NCI-H2107 treated with DMSO at 0.1 percent for 48 hours (cell line): ENCODE measurements at regions not wholly inside any gene's neighbourhood (a gene's known extent, or its start where the extent isn't known, plus 50 kb on each side); places are given as distances from the start of the nearest gene placed in this dataset.
"Not testable (repeated sequence)": the region's sequence is repeated elsewhere in the genome, so short reads cannot be mapped to it uniquely, and the experiment has no call there.

Experiments
- DNase-seq: peaks from one replicate; lab custom pipeline; 2025; ENCODE audit not compliant: unreplicated experiment; lab: John Stamatoyannopoulos, UW

DNA sequence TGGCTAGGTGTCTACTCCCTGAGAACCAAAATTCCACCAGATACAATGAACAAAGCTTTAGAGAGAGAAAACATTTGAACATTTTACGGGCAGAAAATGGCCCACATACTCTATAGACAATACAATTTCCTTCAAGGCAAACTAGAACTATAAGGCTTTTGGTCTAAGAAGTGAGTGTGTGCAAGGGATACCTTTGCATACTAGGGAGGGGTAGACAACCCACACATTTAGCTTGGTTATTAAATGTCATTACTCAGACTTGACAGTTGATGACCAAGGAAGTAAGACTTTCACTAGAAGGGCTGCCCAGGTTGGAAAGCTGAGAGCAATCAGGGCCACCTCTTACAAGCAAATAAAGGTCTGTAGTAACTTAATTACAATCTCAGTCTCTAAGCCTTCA is 64.0 kb upstream of the PLEKHM1 start:
- DNase-seq = not testable (repeated sequence)

DNA sequence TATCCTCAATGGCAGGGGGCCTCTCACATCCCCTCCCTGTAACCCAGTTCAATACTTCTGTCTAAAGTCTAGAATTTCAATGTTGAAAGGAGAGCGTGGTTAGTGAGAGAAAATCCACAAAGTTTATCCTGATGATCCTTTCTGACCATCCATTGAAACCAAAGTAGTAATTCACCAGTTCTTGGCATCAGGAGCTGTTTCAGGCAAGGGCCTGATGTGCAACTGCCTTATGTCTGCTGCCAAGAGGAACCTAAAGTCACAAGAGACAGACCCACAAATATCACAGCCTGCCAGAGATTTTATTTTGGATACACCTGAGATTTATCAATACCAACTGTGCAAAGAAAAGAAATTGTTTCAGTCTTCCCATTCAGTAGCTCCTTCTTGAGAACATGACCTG is 68.3 kb upstream of the PLEKHM1 start:
- DNase-seq = not testable (repeated sequence)

DNA sequence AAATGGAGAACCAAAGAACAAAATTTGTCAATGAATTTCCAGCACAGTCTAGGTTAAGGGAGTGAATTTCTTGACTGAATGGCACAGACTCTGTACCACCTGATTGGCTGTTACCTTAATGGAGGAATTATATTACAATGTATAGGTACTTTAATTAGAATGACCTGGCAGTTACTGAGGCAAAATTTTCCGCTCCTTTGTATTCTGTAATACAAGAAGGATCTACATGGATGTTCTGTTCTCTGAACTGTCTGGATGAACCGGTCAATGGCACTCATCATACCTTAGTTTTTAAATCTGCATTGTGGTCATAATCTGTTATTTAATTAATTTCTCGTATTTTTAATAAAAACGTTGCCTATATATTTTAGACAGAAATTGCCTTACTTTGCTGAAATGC is 72.3 kb upstream of the PLEKHM1 start:
- DNase-seq = not testable (repeated sequence)

DNA sequence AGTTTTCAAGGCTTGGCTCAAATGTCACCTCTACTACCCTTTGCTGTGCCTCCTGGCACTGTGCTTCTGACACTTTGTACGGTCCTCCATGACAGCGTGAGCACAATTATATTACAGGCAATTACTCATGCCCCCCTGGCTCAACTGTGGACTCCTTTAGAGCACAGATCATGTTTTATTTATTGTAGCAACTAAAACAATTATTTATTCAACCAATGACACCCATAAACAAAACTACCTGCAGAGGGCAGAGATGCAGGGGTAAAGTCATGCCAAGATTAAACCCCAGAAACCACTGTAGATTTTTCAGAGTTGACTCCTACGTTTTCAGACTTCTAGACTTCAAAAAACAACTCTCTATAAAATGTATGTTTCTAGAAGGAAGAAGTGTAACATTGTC is 72.8 kb upstream of the PLEKHM1 start:
- not testable (repeated sequence) for DNase-seq

DNA sequence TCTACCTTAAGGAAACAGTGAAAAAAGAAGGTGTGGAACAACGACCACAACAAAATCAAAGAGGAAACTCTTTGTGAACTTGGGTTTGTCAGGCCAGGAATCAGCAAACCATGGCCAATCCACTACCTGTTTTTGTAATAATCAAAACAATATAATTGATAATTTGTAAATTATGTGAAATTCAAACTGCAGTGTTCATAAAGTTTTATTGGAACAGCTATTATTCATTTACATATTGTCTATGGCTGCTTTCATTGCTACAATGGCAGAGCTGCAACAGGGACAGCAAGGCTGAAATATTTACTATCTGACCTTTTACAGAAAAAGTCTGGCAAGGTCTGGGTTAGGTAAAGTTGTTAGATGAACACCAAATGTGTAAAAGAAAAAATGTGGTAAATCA is 77.8 kb upstream of the PLEKHM1 start:
- DNase-seq = not testable (repeated sequence)

DNA sequence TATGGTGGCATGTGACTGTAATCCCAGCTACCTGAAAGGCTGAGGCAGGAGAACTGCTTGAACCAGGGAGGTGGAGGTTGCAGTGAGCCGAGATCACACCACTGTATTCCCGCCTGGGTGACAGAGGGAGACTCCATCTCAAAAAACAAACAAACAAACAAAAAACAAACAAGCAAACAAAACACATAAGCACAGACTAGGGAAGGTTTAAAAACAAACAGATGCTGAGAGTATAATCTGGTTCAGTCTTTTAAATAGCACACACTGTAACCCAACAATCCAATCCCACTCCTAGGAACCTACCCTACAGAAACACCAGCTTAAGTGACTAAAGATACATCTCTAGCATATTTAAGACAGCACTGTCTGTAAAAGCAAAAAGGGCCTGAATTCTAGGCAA is 82.8 kb upstream of the PLEKHM1 start:
- not testable (repeated sequence) for DNase-seq

DNA sequence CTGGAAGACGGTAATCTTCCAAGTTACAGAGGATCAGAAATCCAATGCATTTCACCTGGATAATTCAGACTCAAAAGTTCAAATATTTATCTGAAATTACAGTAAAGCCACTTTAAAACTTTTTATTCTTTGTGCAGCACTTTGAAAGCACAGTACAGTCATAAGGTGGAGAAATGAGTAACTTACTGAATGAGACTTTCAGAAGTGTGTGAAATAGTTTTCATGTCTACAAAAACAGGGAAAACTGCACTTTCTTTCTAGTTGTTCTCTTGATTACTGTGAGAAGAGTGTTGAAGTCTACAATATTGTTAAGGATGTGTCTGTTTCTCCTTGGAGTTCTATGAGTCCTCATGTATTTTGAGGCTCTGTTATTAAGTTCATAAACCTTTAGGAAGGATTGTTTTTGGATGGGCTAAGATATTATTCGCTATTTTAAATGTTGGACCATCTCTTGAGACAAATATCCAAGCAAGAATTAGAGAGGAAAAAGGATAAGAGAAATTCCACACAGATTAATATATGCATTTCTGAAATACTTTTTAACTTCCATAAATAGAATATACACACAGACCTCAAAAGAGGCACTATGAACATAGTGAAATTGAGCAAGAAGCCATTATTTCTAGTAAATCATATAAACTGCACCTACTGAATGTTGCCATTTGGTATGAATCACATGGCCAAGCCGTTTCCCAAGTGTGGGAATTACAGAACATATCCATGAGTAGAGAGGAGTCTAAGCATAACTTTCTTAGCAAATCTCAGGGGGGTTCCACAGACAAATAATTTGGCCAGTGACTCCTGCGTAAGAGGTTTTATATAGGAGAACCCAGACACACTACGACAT is 83.6 kb upstream of the PLEKHM1 start:
- no peak for DNase-seq

DNA sequence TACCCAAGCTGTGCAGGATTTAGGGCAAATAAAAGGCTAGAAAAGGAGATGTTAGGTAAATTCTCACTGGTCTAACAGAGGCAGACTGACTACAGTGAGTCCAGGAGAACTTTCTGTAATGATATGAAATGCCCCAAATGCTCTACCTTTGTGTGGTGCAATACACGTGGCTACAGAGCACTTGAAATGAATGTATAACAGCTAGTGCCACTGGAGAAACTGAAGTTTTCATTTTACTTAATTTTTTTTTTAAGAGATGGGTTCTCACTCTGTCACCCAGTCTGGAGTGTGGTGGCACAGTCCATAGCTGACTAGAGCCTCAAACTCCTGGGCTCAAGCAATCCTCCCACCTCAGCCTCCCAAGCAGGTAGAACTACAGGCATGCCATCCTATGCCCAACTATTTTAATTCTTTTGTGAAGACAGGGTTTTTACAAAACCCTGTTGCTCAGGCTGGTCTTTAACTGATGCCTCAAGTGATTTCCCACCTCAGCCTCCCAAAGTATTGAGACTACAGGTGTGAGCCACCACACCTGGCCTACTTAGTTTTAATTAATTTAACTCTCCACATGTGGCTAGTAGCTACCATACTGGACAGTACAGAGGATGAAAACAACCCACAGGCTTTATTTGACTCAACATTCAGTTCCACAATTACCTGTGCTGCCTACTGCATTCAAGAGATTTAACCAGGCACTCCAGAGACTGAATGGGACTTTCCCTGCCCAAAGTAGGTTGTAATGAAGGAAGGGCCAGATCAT is 84.8 kb upstream of the PLEKHM1 start:
- DNase-seq = no peak

DNA sequence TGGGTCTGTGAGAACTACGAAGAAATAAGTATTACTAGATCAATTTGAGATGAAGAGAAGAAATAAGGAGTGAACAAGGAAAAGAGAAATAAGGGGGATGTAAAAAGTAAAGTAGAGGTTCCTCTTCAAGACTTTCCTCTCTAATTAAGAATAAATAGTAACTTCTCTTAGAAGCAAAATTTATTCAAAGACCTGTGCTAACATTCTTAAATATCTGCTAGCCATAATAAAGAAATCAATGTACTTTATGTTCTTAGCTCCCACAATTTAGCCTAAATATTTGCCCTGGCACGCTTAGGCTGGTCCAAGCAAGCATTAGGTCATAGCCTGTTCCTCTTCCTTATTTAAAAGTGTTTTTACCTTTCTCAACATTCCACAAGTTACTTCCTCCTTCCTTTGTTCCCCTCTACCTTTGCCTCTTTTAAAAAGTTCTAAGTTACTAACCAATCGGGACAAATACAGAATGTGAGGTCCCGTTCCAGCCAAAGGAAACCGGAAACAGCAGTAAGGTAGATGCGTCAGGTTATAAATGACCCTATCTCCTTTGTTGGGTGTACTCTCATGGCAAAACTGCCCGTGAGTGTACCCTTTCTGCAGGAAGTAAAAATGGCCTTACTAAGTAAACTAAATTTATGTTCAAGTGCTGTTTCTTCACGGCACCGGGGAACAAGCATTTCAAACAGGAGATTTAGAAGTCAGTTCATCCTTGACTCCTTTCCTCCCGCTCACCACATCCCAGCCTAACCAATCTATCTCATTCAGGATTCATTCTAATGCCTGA is 86.2 kb upstream of the PLEKHM1 start:
- DNase-seq = not testable (repeated sequence)

DNA sequence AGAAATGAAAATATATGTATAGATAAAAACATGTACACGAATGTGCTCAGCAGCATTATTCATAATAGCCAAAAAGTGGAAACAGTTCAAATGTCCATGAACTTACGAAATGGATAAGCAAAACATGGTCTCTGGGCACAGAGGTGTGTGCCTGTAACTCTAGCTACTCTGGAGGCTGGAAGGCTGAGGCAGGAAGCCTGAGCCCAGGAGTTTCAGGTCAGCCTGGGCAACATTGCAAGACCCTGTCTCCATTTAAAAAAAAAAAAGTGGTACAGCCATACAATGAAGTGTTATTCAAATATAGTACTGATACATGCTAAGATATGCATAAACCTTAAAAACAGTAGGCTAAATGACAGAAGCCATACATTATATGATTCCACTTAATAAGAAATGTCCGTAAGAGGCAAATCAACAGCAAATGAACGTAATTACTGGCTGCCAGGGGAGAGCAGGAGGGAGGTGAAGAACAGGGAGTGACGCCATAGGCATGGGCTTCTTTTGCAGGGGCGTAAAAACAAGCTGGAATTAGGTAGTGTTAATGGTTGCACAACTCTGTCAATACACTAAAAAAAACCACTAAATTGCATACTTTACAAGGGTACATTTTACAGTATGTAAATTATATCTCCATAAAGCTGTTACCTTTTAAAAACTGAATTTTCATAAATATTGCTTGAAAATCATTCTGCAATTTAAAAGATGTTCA is 87.2 kb upstream of the PLEKHM1 start:
- DNase-seq = no peak

DNA sequence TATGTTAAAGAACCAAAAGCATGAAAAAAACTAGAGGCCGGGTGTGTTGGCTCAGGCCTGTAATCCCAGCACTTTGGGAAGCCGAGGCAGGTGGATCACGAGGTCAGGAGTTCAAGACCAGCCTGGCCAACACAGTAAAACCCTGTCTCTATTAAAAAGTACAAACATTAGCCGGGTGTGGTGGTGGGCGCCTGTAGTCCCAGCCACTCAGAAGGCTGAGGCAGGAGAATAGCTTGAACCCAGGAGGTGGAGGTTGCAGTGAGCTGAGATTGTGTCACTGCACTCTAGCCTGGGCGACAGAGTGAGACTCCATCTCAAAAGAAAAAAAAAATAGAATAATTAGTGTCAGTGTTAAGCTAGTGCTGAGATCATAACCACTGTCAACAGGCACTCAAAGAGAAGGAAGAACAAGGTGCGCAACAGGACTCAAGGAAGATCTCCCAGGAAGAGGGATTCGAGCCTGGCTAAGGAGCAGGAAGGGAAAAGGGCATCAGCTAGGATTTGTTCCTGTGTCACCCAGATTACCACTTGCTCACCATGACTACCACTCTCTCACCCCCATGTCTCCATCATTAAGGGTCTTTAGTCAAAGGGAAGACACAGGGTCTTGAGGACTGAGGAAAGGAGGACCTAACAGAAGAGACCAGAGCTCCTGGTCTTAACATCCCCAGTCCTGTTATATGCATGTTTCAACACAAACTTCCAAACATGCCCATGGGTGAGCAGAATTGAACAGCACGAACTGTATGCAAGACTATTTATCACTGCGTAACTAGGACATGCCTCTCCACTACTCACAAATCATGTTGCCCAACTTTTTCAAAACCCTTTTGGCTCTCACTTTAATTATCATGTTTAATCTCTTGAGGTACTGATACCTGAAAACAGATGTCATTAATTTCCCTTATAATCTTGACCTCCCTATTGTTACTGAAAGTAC is 88.3 kb upstream of the PLEKHM1 start:
- DNase-seq = no peak

DNA sequence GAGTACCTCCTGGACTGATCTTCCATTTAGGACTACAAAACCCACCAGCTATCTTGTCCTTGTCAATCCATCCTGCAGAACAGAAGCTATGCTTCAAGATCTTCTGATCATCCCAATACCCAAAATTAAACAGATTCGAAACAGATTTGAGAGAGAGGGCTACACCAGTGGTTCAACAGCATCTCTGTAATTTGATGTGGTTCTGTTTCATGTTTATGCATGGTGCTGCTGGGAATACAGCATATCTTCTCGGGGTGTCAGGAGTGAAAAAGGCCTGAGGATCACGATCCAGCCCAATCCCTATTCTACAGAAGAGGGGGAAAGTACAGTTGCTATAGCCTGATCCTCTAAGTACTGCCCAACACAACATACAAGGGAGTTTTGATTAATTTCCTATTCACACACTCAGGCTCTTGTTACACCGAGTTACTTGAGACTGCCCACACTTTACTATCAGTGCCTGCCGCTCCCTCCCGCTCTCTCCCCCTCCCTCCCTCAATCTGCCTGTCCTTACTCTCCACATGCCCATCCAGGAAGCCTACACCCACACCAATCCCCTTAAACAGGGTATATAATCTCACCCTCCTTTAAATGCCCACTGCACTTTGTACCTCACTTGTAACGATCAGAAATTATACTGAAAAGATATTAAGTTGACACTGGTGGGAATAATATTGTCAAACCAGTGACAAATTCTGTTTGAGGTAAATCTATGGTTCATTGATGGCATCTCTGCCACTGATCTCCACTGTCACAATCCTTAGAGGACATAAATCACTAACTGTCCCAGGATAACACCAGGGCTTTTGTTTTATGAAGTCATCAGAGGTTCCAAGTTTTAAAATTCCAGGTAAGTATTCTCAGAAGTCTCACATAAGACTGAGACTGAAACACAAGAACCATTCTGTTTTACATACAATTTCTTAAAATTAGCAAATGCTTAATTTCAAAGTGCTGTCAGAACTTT is 89.3 kb upstream of the PLEKHM1 start:
- DNase-seq = no peak

DNA sequence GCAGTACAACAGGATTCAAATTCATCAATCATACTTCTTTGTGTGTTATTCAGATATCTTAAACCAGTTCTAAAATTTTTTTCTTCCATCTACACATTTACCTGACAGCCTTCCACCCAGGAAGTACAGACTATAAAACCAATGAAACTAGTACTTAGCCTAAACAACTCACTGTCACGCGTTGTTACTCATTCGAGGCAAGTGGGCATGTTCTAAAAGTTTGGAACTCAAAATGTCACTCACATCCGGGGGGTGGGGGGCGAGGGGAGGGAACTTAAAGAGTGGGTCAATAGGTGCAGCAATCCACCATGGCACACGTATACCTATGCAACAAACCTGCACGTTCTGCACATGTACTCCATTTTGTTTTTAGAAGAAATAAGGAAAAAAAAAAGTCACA is 90.4 kb upstream of the PLEKHM1 start:
- DNase-seq = no peak

DNA sequence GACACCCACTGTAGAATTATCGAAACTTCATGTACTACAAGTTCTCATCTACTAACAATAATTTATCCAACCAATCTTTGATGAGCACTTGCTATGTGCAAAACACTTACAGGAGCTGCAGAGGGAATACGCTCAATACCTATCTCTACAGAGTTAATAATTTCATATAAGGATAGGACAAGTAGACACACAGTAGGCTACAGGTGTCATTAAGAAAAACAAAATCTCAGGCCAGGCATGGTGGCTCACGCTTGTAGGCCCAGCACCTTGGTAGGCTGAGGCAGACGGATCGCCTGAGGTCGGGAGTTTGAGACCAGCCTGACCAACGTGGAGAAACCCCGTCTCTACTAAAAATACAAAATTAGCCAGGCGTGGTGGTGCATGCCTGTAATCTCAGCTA is 91.3 kb upstream of the PLEKHM1 start:
- DNase-seq = no peak

DNA sequence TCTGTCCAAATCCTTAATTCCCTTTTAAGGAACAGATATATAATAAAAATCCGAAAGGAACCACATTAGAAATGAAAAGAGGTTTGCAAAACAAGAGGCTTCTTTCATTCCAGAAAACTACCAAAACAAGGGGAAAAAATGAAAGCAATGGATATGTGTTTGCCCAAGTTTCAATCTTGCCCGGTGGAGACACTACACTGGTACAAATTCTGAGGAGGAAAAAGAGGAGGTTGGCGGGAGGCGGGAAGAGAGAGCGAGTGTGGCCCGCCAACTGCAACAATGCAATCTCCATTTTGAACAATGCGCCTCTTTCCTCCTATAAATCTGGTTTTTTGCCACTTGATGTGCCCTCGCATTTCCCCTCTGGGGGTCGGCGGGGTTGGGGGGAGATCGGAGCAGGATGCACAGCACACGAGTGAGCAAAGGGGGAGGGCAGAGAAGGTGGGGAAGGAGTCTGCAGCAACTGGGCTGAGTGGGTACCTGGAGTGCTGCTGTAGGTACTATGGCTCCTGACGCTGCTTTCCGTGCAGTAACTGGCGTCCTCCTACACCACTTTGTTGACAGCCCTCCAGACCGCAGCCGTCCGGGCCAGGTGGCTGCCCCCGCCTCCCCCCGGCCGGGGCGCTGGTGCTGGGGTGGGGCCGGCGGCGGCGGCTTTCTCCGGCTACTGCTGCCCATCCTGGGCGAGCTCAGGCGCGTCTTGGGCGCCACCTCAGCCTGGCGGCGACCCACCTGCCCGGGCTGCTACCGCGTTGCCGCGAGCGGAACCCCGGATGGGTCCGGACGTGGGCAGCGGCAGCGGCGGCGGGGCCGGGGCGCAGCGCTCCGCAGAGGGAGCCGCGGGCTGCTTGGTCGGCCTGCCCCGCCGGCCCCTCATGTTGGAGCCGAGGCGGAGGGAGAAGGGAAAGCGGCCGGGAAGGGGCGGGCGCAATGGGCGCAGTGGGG is 93.8 kb upstream of the PLEKHM1 start:
- no peak for DNase-seq

DNA sequence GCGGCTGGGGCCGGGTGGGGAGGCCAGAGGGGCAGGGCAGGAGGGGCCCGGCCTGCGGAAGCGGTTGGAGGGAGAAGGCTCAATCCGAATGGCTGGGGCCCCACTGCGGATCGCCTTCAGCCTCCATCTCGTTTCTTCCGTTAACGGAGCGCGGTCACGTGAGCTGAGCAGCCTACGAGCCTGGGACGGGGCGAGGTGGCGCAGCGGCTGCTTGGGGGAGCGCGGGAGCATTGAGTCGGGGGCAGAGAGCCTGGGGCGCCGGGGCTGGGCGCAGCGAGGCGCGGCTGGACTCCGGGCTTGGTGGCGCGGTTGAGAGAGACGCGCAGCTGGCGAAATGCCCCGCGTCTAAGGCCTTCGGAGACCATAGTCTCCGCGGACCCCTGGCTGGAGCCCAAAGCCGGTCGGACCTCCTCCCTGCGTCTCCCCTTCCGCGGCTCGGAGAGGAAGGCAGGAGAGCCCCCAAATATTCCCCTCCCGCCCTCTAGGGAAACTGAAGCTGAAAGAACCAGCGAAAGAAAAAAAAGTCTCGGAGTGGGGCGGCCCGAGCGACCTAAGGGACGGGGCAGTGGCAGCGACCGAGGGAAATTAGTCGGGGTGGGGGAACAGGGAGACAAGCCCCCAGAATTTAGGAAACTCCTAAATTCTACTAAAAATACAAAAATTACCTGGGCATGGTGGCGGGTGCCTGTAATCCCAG is 94.7 kb upstream of the PLEKHM1 start:
- not testable (repeated sequence) for DNase-seq
